ENCODE measurements at regions not wholly inside any gene's neighbourhood (a gene's known extent, or its start where the extent isn't known, plus 50 kb on each side); places are given as distances from the start of the nearest gene placed in this dataset.

GRCh38 chr4:54908763-54909162, 216.6 kb downstream of the KDR start:
- Histone ChIP-seq H2BK12ac (ENCODE audit: insufficient read length, low read depth, low read length) (no peak overlapping the region), H2AFZ (ENCODE audit: low read length) (no peak overlapping the region), H3K23me2 (ENCODE audit: insufficient read length, low read depth, low read length, poor library complexity, severe bottlenecking) (no peaks in the 10 kb centered on the region), H3K4me2 (ENCODE audit: insufficient read depth, insufficient read length, low read length) (no peak overlapping the region), H3K79me1 (ENCODE audit: insufficient read depth, low read depth, low read length, poor library complexity, severe bottlenecking) (no peaks in the 10 kb centered on the region), H3K18ac (ENCODE audit: insufficient read length, low read depth, low read length) (no peak overlapping the region), H2AK5ac (ENCODE audit: insufficient read length, low read length) (no peak overlapping the region), H3K14ac (ENCODE audit: insufficient read depth, low read length) (no peak overlapping the region), H3K4me1 (ENCODE audit: insufficient read depth, low read length) (0 out of 2 replicates have a peak, but pooled peaks cover 3% of the 10 kb centered on the region), H3K23ac (ENCODE audit: insufficient read length, low read depth, low read length) (no peak overlapping the region), H4K91ac (ENCODE audit: insufficient read length, low read depth, low read length) (no peak overlapping the region), H3K56ac (ENCODE audit: insufficient read length, low read depth, low read length) (no peak overlapping the region), H3T11ph (ENCODE audit: low read length) (no peak overlapping the region), H2BK120ac (ENCODE audit: low read depth, low read length, poor library complexity, severe bottlenecking) (no peak overlapping the region), H4K5ac (ENCODE audit: insufficient read length, low read depth, low read length) (no peak overlapping the region), H4K8ac (replicated peaks; ENCODE audit: insufficient read length, low read depth, low read length) (no peak overlapping the region), H3K27me3 (ENCODE audit: insufficient read depth, low read length) (no peaks in the 10 kb centered on the region), H4K20me1 (ENCODE audit: control insufficient read depth, insufficient read depth, insufficient read length) (no peaks in the 10 kb centered on the region), H3K79me2 (ENCODE audit: insufficient read depth, low read length) (no peaks in the 10 kb centered on the region; the same call in 1 of the 2 replicates), H2BK5ac (ENCODE audit: insufficient read length, low read length) (no peak overlapping the region), H2BK15ac (ENCODE audit: low read depth, low read length) (no peak overlapping the region), H3K9ac (ENCODE audit: extremely low read depth, insufficient read length, low read length) (no peak overlapping the region), H3K27ac (ENCODE audit: insufficient read length, low read depth, low read length) (no peak overlapping the region), H2BK20ac (ENCODE audit: low read depth, low read length, poor library complexity, severe bottlenecking) (no peak overlapping the region), H3K9me3 (ENCODE audit: control insufficient read depth, low read depth, low read length) (no peaks in the 10 kb centered on the region), H3K4ac (ENCODE audit: low read depth, low read length) (no peak overlapping the region)
- Mint-ChIP-seq H3K9me3 (peaks cover 8 to 11% of the 10 kb centered on the region in 2 experiments), H3K4me1 (peaks cover 7 to 12% of the 10 kb centered on the region in 2 experiments), H3K27ac (no peak overlapping the region), H3K4me3 (no peak overlapping the region), H3K27me3 (ENCODE audit: low read depth) (no peaks in the 10 kb centered on the region), H3K36me3 (ENCODE audit: insufficient read depth in 1 of 3, low read depth in 3 of 3) (peaks cover 0 to 9% (median 2%) of the 10 kb centered on the region in 3 experiments; a peak in 3 of 7 replicates)
- TF ChIP-seq CTCF (conservative IDR thresholded peaks at IDR 0.05): no peak
- no peak for DNase-seq
- no CpG with 5 or more reads among the region's 3 CpGs for WGBS (ENCODE audit: extremely low coverage, insufficient read length, low lambda C conversion rate)
